NCI-H128 (cell line): ENCODE measurements at regions not wholly inside any gene's neighbourhood (a gene's known extent, or its start where the extent isn't known, plus 50 kb on each side); places are given as distances from the start of the nearest gene placed in this dataset.

Experiments
- DNase-seq: peaks from one replicate; lab custom pipeline; 2025; ENCODE audit not compliant: unreplicated experiment; lab: John Stamatoyannopoulos, UW

DNA sequence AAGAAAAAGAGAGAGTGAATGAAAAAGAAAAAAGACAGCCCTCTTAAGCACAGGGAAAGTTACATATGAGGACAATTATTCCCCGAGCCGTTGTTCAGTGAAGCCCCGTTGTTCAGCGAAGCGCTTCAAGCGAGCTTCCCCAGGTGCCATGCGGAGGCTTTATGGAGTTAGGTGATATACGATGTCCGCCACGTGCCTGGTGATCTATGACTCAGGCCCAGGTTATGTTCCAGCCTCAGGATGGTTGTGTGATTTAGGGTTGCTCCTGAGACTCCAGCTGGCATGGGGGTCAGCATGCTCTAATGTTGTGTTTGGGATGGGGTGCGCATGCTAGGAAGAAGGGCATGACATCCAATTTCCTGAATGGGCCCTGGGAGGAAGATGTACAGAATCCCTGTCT, 365.6 kb downstream of the CDK5RAP2 start:
- DNase-seq = no peak

DNA sequence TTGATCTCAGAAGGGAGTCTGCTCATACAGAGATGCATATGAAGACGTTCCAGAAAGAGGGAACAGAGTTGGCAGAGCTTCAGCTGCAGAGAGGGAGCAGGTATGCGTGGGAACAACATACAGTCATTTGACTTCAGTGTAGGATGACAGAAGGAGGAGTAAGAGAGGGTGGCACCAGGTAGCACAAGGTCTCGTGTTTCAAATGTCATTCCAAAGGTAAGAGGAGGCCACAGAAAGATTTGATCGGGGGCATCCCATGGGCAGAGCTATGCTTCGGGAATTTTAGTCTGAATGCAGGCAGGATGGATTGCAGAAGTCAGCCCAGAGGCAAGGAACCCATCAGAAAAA, 367.1 kb downstream of the CDK5RAP2 start:
- no peak for DNase-seq

DNA sequence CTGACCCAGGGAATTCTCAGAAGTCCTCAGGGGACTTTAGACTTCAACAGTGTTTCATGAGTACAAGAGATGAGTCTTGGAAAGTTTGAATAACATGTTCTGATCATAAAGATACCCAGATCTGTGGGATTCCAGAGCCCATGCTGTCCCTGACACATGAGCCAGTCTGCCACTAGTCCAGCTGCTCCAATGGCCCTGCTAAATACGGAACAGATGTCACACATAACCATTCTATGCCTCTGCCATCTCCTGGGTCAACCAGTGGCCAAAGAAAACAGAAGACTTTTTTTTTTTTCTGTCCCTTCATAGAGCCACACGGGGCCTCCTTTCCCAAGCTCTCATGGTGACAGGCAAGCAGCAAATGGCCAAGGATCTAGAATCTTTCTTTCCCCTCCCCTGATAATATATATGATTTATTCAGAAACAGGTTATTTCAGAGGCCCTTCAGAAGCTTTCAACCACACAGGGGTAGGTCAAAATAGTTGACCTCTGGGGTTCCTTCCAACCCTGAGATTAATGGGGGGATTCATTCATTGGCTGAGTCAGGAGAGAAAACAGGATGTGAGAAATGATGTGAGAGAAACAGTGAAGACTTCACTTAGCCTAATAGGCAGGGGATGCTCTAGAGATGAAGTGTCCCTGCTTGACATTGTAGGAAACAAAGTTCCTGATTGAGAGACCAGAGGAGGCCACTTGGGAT, 367.7 kb downstream of the CDK5RAP2 start:
- no peak for DNase-seq

DNA sequence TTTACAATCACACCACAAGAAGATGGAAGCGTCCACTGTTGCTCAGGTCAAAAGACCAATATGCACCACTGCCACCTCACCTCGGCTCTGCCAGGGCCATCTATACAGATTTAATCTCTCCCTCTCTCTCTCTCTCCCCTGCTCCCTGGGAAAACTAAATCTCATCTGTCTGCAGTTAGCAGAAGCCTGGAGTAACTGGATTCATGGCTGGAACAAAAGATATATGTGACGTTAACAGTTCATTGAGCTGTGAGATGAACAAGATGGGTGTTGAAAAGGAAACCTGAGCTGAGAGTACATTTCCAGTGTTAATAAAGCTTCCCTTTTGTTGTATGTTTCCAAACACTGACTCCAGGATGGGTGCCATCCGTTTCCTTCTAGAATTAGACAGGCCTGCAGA, 369.7 kb downstream of the CDK5RAP2 start:
- no peak for DNase-seq

DNA sequence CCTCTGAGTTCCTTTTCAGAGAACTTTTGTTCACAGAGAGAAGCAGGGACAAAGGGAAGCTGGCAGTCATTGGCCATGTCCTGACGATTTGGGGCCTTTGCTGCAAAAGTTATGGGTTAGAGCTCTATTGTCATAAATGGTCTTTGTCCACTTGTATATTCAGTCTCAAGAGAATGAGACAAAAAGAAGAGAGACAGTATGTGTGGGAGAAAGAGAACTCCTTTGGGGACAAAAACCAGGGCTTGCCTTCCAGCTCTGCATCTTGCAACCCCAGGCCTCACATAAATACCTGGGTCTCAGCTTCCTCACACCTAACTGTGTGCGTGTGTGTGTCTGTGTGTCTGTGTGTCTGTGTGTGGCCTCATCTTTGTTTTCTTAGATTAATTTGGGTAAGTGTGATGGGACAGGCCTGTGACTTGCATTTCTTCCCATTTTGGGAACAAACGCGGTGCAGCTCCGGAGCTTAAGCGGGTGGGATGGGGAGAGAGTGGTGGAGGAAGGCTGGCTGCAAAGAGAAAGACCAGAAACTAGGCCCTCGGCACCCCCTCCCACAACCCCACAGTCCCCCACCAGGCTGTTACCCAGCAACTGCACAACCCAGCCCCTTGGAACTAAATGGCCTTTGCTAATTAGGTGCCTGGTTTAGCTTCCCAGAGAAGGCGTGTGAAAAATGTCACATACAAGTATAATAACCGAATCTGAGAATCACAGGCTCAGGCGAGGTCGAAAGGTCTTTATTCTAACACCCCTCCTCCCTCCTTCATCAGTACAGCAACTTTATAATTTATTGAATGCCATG, 376.9 kb downstream of the CDK5RAP2 start:
- DNase-seq = no peak

DNA sequence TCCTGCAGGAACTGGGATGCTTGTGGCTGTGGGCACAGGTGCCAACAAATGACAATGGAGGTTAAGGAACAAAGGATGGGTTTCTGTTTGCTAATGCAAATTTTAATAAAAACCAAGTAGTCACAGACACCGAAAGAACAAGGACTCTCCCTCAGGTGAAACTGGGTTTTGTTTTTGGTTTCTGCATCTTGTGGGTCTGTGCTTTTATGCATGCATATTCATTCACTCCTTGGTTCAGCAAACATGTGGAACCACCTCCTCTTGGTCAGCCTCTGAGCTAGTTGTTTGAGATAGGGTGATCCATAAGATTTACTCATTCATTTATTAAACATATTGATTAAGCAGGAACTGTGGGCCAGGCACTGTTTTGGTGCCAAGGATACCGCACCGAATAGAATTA, 381.9 kb downstream of the CDK5RAP2 start:
- no peak for DNase-seq

DNA sequence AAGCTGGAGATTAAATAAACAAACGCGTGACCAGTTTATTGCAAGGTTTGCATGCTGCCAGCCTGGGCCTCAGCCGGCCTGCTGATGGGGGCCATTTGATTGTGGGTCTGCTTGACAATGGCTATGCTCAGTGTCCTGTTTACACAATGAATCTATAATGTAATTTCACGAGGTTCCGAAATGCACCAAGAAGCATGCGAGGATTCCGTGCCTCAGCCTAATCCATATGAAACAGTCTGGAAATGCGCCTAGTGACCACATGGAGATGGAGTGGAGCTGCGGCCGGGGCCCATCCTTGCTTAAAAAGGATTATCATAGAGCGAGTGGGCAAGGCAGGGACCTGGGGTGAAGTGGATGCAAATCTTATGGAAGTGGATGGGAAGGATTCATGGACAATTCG, 382.4 kb downstream of the CDK5RAP2 start:
- DNase-seq = no peak

DNA sequence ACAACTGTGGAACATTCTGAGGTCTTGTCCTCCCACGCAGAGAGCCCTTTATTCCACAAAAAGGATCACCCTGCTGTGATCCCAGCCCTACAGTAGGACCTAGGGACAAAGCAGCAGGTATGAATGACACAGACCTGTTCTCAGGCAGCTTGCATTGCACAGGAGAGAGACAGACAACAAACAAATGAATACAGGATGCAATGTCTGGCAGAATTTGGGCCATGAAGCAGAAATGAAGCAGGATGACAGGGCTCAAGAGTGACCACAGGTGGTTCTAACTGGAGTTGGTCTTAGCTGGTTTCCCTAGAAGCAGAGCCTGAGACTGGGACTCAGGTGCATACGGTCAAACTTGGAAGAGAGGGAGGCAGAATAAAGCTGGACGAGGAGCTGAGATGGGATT, 388.8 kb downstream of the CDK5RAP2 start:
- DNase-seq = no peak

DNA sequence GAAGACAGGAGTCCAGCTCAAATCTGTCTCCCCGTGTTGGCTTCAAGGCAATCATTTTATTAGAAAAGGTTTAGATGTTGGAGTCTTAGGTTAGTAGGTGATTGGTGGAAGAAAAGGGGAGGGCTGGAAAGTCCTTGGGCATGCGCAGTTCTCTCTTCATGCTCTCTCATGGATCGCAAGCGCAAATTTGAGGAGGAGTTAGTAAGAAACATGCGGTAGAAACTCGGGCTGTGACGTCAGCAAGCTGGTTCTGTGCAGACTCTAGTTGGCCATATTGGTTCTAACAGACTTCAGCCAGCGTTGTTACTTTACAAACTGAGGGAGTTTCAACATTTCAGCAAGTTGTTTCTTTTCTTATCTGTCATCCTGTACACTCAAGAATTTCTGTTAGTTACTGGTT, 392.2 kb downstream of the CDK5RAP2 start:
- DNase-seq = no peak

DNA sequence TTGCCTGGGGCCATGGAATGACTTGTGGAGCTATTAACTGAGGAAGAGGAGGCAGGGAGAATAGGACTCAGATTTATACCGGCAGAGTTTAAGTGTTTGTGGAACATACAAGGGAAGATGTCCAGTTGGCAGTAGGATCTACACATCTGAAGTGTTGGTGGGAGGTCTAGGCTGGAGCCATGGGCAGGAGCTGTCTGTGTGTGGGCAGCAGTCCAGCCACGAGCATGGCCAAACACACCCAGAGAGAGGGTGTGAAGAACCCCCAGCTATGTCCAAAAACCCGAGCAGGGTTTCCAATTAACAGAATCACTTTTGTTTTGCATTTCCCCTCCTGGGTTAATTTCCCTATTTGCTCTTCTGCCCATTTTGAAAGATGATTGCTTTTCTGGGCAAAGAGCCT, 393.7 kb downstream of the CDK5RAP2 start:
- no peak for DNase-seq

DNA sequence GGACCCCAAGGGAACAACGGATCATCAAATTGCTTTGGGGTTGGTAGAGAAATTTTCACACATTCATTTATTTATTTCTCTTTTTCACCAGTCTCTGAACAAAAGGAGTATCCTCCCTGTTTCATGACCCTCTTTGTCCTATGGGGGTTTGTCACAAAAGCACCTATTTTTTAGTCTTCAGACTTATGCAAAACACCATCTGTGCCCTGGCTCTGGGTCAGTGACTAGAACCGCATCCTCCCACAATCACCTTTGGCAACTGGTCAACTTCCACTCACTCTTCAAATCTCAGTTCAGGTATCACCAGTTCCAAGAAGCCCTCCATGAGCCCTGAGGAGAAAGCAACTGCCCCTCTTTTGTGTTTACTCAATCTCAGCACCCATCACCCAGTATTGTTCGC, 395.7 kb downstream of the CDK5RAP2 start:
- no peak for DNase-seq

DNA sequence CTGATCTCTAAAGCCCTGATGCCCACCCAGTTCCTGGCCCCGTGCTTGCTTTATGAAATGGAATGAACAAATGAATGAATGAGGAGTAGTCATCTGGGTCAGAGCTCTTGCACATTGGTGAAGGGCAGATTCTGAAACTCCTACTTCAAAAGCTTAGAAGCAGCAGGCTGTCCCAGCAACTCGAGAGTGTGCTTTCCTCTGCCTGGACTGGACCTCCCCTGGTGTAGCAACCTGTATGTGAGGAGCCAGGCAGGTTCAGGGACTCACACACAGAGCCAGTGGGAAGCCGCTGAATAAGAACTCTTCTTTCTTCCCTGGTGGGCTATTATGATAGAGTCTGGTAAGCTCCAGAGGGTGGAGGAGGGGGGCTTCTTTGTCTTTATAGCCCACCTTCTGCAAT, 396.4 kb downstream of the CDK5RAP2 start:
- DNase-seq = no peak

DNA sequence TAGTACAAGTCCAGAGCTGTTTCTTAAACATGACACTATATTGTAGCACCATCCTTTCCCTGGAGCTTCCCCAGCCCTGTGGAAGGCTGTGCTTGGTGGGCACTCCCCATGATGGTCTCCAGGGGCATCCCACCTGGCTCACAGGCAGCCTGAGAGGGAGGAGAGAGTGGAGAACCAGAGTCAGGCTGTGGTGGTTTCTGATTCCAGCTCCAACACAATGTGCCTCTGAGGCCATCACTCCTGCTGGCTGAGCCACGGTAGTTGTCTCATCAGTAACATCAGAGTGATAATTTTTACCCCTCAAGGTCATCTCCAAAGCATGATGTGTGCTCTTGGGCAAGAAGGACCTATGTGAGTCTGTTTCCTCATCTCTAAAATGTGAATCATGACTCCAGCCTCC, 398.0 kb downstream of the CDK5RAP2 start:
- no peak for DNase-seq

DNA sequence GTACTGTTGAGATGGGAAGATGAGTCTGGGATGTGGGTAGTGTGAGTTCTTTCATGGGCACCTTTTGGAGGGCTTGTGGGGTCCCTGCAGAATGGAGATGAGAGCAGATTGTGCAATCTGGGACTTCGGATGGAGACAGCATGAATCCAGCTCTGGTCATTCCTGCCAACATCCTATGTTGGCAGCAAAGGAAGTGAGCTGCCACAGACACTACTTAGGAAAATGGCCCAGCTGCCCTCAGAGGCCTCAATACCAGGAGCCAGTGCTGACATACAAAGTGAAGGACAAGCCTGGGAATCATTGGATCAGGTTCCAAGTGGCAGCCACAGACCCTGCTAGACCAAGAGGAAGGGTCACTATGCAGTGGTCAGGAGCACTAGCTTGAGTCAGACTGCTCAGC, 402.8 kb downstream of the CDK5RAP2 start:
- DNase-seq = no peak

DNA sequence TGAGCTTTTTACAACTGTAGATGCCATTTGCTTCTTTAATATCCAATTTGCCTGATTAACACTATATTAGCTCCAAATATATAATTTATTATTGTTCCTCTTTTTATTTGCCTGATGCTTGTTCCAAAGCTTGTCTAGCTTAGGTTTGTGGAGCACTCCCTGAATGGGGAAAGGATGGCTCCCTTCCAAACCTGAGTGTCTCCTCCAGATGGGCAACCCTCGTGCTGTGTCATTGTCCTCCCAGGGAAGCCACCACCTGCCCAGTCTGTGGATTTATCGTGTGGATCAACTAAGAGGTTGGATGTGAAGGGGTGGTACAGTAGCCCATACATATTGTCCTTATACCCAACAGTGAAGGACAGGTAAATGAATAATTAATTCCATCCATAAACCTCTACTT, 404.9 kb downstream of the CDK5RAP2 start:
- no peak for DNase-seq

DNA sequence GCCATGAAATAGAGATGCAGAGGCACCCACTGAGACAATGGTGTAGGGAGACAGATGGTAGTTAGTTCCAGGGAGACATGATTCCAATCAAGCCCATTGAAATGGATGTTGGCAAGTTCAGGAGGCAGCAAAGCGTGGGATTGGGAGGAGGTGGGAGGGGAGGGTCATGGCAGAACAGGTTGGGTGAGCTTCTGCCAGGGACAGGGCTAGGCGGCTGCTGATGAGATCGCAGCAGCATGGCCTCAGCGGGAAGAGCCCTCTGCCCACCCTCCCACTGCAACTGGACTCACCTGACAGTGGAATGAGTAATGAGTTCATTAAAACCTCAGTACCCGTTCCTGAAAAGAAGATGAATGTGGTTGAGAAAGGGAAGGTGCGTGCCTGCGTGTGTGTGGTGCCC, 418.2 kb downstream of the CDK5RAP2 start:
- DNase-seq = no peak

DNA sequence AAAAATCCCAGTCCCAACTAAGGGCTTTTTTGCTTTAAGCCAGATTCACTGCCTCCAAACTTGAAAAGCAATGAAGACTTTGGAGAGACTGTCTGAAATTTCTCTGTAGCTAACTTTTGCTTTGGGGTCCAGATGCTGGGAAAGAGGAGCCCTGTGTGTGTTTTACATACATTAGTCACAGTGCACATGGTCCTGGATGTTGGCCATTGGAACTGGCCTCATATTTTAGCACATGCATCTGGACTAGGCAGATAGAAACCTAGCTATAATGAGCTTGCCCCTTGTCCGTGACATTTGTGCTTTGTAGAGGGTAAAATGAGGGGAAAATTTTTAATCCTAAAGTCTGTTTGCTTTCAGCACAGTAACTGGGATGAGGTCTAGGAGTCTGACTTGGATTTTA, 421.7 kb downstream of the CDK5RAP2 start:
- no peak for DNase-seq

DNA sequence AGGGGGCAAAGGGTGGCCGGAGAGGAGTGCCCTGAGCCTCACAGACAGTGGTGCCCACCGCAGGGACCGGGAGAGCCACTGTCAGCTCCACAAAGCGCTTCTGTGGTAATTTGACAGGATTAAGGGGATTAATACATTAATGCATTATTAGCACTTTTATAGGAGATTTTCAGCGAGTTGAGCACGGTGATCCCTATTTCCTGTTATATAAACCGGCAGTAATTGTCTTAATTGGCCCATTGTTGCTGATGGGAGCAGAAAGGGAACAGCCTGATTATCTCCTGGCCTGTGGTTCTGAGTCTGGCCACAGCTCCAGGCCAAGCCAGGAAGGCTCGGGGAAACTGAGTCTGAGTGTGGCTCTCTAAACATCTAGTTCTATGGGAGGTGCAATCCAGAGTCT, 423.6 kb downstream of the CDK5RAP2 start:
- no peak for DNase-seq

DNA sequence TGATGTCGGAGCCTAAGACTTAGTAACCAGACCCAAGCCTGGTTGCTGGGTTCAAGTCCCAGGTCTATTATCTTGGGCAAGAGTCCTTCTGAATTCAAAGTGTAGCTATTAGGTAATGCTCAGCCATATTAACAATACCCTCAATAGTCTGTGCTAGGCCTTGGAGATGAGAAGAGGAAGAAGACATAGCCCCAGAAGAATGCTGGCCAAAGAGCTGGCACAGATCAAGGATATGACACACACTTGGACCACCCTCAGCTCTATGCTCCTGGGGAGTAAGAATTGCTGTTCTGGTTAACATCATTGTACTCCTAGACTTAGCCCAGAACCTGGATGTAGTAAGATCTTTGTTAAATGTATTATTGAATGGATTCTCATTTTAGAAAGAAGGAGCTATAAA, 426.7 kb downstream of the CDK5RAP2 start:
- DNase-seq = no peak

DNA sequence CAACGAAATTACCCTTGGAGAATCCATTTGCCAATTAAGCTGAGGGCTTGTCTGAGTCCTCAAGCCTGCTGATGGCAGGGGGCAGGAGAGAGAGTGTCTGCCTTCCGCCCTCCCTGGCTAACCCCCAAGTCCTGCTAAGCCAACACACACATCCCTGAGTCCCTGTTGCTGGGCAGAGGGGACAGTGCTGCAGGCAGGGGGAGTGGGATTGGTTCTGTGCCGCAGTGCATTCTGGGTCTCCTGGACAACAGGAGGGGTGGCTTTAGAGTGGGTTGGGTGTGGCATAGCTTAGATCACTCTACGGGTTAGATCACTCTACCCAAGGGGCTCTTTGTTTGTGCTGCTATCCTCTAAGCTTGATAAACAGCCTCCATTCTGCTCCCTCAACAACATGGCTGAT, 427.7 kb downstream of the CDK5RAP2 start:
- peak; percentile 74 for DNase-seq

DNA sequence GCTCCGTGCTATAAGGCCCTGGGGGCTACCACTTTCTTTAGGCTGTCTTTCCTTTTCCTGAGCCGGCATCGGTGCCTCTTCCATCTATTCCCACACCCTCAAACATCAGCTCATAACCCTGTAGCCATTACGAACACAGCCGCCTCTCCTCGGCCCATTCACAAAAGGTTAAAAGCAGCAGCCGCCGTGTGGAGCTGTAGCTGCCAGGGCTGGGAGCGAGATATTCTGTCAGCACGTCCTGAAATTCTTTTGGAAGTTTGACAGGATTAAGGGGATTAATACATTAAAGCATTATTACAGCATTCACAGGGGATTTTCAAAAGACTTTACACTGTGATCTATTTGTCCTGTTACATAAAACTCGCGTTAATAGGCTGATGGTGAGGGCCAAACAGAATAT, 428.2 kb downstream of the CDK5RAP2 start:
- DNase-seq = no peak

DNA sequence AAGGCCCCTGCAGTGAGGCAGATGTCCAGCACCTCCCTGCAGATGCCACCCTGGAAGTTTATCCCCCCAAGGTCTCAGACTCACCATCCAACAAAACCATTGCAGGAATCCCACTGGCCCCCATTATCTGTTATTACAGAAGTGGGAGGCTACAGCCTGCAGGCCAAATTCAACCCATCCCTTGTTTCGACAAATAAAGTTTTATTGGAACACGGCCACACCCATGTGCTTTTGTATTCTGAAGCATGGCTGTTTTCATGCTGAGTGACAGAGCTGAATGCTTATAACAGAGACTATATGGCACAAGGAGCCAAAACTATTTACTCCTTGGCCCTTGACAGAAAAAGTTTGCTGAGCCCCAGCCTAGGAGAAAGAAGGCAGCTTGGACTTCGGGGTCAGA, 428.8 kb downstream of the CDK5RAP2 start:
- DNase-seq = no peak

DNA sequence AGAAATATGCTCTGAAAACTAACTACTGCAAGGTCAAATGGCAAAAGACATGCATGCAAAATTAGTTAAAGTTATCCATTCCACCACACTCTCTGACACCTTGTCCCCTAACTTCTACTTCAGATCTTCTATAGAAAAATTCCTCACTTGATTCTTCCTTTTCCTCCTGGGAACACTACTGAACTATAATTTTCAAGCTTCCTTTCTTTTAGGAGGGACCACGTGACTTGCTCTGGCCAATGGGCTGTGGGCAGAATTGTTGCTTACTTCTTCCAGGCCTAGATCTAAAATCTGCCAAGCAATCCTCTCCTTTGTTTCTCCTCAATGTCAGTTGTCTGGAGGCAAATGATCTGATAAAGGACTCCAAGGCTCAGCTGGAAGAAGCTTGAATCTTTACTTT, 441.0 kb downstream of the CDK5RAP2 start:
- DNase-seq = no peak
